GM18505 (cell line): ENCODE measurements at regions not wholly inside any gene's neighbourhood (a gene's known extent, or its start where the extent isn't known, plus 50 kb on each side); places are given as distances from the start of the nearest gene placed in this dataset.

ENCODE experiments used
- ATAC-seq: cut with Tn5 transposase; IDR thresholded peaks from one replicate; pipeline ENCODE4 v1.9.1; 2021; ENCODE audit not compliant: unreplicated experiment
- POLR2A ChIP-seq: IDR thresholded peaks from 4 replicates; pipeline ENCODE4 v1.6.1; 2011; ENCODE audit warnings: borderline replicate concordance; ENCODE audit not compliant: insufficient read depth, insufficient read length; ENCODE audit errors: extremely low read depth

- no peak for TF ChIP-seq POLR2A
- ATAC-seq = no peak
Observed at GRCh38 chr4:157443537-157443936, 223.0 kb downstream of the GRIA2 start.

- no peak for ATAC-seq
- no peak for TF ChIP-seq POLR2A
Observed at GRCh38 chr4:157425897-157426296, 205.4 kb downstream of the GRIA2 start.

- no peak for TF ChIP-seq POLR2A
- no peak for ATAC-seq
Observed at GRCh38 chr4:157423526-157424020, 203.0 kb downstream of the GRIA2 start.

- ATAC-seq = no peak
Observed at GRCh38 chr4:157421365-157421764, 200.8 kb downstream of the GRIA2 start.

More at GRCh38 chr4:157421365-157421764, 200.8 kb downstream of the GRIA2 start:
- no peak for TF ChIP-seq POLR2A
